ENCODE measurements at regions not wholly inside any gene's neighbourhood (a gene's known extent, or its start where the extent isn't known, plus 50 kb on each side); places are given as distances from the start of the nearest gene placed in this dataset.

DNA sequence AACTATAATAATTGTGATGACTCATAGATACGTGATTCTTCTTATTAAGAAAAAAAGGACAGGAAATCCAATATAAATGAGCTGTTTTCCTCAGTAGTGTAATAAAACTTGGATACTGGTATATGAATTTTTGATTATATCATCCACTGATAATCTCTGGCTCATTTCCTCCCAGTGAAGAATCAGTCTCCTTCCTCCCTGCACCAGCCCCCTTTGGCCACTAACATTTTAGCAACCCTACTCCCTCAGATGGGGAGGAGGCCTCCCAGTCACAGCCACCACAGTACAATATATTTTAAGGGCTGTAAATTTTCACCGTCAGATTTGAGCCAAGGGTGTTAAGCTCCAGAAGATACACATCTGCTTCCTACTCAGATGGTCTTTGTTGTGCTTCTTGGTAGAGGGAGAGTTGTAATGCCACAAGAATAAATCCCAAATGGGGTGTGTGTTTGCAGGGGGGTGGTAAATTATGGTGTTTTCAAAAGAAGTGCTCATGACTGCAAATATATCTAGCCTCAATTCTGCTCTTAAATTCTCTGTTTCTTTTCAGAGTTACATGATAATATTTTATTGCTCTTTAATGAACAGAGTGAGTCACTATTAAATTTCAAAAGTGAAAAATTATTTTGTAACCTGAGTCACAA is 153.5 kb downstream of the HLX start:
- no peak overlapping the region for H3K4me3 ChIP-seq (ENCODE audit: low read length)
- TF ChIP-seq CTCF (conservative IDR thresholded peaks at IDR 0.05; ENCODE audit: low read length) = no peak
- DNase-seq (ENCODE audit: low read depth) = no peak

DNA sequence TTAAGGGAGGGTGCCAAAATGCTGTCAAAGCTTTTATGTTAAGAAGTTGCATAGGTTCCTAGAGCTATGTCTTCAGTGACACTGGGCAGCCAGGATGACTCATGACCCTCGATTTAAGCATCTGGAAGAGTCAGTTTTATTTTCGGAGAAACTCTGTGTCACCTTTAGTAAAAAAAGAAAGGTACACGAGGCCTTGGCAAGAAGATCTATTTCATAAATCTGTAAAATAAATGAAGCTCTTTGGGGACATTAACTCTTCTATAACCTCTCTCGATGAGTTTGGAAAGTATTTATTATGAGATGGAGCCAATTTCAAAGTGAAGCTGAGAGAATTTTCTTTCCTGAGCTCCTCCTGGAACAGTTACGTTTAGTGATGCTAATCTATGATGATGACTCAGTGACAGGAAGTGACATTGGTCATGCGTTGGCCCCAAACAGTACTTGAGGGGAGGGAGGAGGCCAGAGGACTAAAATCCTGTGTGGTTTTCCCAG is 156.5 kb downstream of the HLX start:
- DNase-seq (ENCODE audit: low read depth) = peak; percentile 67
- no peak for TF ChIP-seq CTCF (conservative IDR thresholded peaks at IDR 0.05; ENCODE audit: low read length)
- H3K4me3 ChIP-seq (ENCODE audit: low read length) = no peak overlapping the region

DNA sequence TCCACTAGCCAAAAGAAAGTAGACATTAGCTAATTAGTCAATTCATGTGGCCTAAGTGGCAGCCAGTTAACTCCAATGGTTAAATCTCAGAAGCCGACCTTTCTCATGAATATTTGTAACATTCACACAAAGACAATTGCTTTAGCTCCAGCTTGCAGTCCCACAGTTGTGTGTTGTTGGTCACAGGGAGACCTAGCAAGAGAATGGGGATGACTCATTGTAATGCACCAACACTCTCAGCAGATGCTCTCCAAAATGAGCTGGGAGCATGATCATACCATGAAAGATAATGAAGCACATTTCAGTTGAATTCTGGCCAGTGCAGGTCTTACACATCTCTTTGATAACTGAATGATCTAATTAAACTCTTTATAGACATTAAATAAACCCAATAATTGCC is 160.4 kb downstream of the HLX start:
- no peak overlapping the region for H3K4me3 ChIP-seq (ENCODE audit: low read length)
- peak; percentile 62 for DNase-seq (ENCODE audit: low read depth)
- TF ChIP-seq CTCF (conservative IDR thresholded peaks at IDR 0.05; ENCODE audit: low read length) = no peak

DNA sequence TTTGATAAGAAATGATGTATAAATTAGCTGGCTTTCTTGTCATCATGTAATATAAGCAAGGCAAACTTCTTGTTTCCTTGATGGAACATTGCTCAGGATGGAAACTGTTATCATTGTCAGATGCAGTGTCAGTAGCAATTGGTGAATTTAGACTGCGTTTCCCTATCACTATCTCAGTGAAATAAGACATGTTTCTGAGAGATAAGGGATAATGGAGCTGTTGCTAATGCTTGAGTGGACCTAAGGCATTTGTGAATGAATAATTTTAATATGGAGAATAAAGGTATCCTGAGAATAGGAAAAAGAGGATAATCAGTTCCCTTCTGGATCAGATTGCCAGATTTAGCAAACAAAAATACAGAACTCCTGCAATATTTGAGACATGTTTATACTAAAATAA is 160.9 kb downstream of the HLX start:
- no peak for DNase-seq (ENCODE audit: low read depth)
- H3K4me3 ChIP-seq (ENCODE audit: low read length) = no peak overlapping the region
- TF ChIP-seq CTCF (conservative IDR thresholded peaks at IDR 0.05; ENCODE audit: low read length) = no peak

DNA sequence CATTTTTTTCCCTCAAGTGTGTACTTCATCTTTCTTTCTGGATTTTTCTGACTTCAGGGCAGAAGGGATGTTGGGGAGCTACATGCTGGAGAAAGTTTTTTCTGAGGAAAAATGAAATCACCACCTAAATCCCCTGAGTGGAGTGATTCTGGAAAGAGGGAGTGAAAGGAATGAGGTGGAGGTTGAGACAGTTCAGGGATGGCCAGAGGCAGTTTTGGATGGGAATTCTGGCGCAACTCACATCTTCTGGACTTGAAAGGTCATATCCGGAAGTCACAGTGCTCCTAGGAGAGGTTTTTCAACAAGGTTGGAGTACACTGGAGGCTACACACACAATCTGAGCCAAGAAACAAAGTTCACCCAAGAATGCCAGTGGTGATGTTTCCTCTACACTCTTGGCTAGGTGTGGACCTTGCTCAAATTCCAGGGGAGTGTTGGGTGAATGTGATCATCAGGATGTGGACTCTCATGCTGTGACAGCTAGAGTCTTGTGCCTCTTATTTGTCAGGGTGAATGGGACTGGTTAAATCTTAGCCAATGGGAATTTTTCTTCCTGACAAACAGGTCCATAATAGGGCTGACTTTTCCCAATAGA is 161.5 kb downstream of the HLX start:
- TF ChIP-seq CTCF (conservative IDR thresholded peaks at IDR 0.05; ENCODE audit: low read length) = no peak
- no peak for DNase-seq (ENCODE audit: low read depth)
- no peak overlapping the region for H3K4me3 ChIP-seq (ENCODE audit: low read length)

DNA sequence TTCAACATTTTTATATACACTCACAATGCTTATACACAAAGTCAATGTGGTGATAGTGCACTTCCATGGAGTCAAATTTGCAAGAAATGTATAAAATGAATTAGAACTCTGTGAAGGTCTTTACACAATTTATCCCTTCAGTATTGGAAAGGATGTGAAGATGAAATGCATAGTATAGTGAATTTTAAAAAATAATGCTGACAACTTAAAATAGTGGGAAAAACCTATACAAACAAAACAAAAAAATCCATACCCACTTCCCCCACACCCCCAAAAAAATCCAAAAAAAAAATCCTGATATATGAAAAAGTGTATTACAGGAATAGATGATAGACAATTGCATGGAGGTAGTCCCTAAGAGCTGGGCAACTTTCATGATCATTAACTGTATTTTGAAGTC is 165.3 kb downstream of the HLX start:
- no peak for TF ChIP-seq CTCF (conservative IDR thresholded peaks at IDR 0.05; ENCODE audit: low read length)
- H3K4me3 ChIP-seq (ENCODE audit: low read length) = no peak overlapping the region

GRCh38 chr1:221045151-221045550 is 165.9 kb downstream of the HLX start:
- peak; percentile 34 for DNase-seq (ENCODE audit: low read depth)
- TF ChIP-seq CTCF (conservative IDR thresholded peaks at IDR 0.05; ENCODE audit: low read length) = no peak
- no peak overlapping the region for H3K4me3 ChIP-seq (ENCODE audit: low read length)

More for the DNA sequence above, 165.3 kb downstream of the HLX start:
- no peak for DNase-seq (ENCODE audit: low read depth)

Data from AG10803 (cell line).